HCT116 (cell line): ENCODE measurements at regions not wholly inside any gene's neighbourhood (a gene's known extent, or its start where the extent isn't known, plus 50 kb on each side); places are given as distances from the start of the nearest gene placed in this dataset.

Source experiments
- ATAC-seq: fragments of 200-7000 bp; cut with Tn5 transposase; 2 replicates; pipeline ENCODE4 v1.9.1; 2020; ENCODE audit warnings: mild to moderate bottlenecking, moderate library complexity
- BruUV-seq: library from RNA; stranded (reverse); fragments of 400-500 nt; replicated peaks from 2 replicates; lab custom pipeline; 2021; lab: Mats Ljungman, UMichigan
- CTCF ChIA-PET: fragments of 300-600 bp; sonication (Branson Sonifier 250); formaldehyde crosslinking; loops from one replicate; lab custom pipeline; 2021; ENCODE audit warnings: antibody characterized with exemption; lab: Charles Lee
- POLR2A ChIA-PET: fragments of 300-600, 350-600 bp; sonication (Branson Sonifier 250); formaldehyde crosslinking; loops from one replicate; lab custom pipeline; 2021; ENCODE audit warnings: antibody characterized with exemption; lab: Charles Lee
- RAD21 ChIA-PET, 2 experiments: fragments of 300-600 bp; sonication (Branson Sonifier 250); formaldehyde crosslinking; loops; one replicate each; lab custom pipeline; 2023; ENCODE audit warnings: low total read pairs in 2 of 2; ENCODE audit not compliant: uncharacterized antibody in 2 of 2, unreplicated experiment in 2 of 2, low non-redundant PET in 1 of 2; lab: Charles Lee
- DNase-seq: peaks from one replicate; pipeline ENCODE4 v3.0.0-alpha.2; 2010; ENCODE audit warnings: low read depth, low spot score
- H2AFZ ChIP-seq: fragments of 200-600 bp; shearing (Covaris generic), sonication (generic); 2 replicates; pipeline ENCODE4 v1.6.1; 2017; ENCODE audit warnings: low read depth, mixed run types, mixed read lengths, antibody characterized with exemption, low read length; ENCODE audit not compliant: poor library complexity, severe bottlenecking
- H3K27ac ChIP-seq: 2 replicates; pipeline ENCODE4 v1.5.1; 2012; ENCODE audit warnings: low read depth, low read length
- H3K27me3 ChIP-seq: fragments of 200-600 bp; sonication (generic); 2 replicates; pipeline ENCODE4 v1.6.1; 2016; ENCODE audit warnings: mixed run types, low read length, mixed read lengths; ENCODE audit not compliant: insufficient read depth
- H3K36me3 ChIP-seq, 2 experiments: fragments of 200-500 bp in 1 of 2; fragments of 200-600 bp in 1 of 2; sonication (Bioruptor generic) in 1 of 2; sonication (generic) in 1 of 2; 2 replicates each; pipeline versions ENCODE4 v1.5.1 to v1.6.1; 2014 to 2016; ENCODE audit warnings: low read length in 2 of 2, inconsistent platforms in 1 of 2, mixed read lengths in 1 of 2, mixed run types in 1 of 2; ENCODE audit not compliant: insufficient read depth in 2 of 2, control insufficient read depth in 1 of 2
- H3K4me1 ChIP-seq, 2 experiments: fragments of 200-600 bp in 1 of 2; sonication (generic) in 1 of 2; 2 replicates each; pipeline versions ENCODE4 v1.5.1 to v1.6.1; 2012 to 2017; ENCODE audit warnings: low read length in 2 of 2, inconsistent platforms in 1 of 2, mild to moderate bottlenecking in 1 of 2, mixed read lengths in 1 of 2, mixed run types in 1 of 2, moderate library complexity in 1 of 2; ENCODE audit not compliant: insufficient read depth in 2 of 2, control insufficient read depth in 1 of 2
- H3K4me2 ChIP-seq: fragments of 200-600 bp; sonication (generic); 2 replicates; pipeline ENCODE4 v1.6.1; 2017; ENCODE audit warnings: mixed run types, low read length, mixed read lengths
- H3K4me3 ChIP-seq, 2 experiments: fragments of 200-600 bp in 1 of 2; sonication (generic) in 1 of 2; replicated peaks in 1 of 2; 2 replicates each; pipeline ENCODE4 v1.5.1; 2011 to 2016; ENCODE audit warnings: low read length in 2 of 2, control low read depth in 1 of 2, low read depth in 1 of 2, mild to moderate bottlenecking in 1 of 2, mixed read lengths in 1 of 2, mixed run types in 1 of 2
- H3K79me2 ChIP-seq: fragments of 200-600 bp; sonication (generic); 2 replicates; pipeline ENCODE4 v1.6.1; 2017; ENCODE audit warnings: mild to moderate bottlenecking, mixed run types, low read length, moderate library complexity, mixed read lengths; ENCODE audit not compliant: insufficient read depth
- H3K9ac ChIP-seq: fragments of 200-600 bp; sonication (generic); 2 replicates; pipeline ENCODE4 v1.6.1; 2016; ENCODE audit warnings: low read length, mixed read lengths
- H3K9me2 ChIP-seq: fragments of 200-600 bp; sonication (generic), shearing (Covaris generic); 2 replicates; pipeline ENCODE4 v1.6.1; 2017; ENCODE audit warnings: mixed run types, mild to moderate bottlenecking, moderate library complexity; ENCODE audit not compliant: insufficient read depth
- H3K9me3 ChIP-seq, 2 experiments: fragments of 200-500 bp in 1 of 2; fragments of 200-600 bp in 1 of 2; sonication (Bioruptor generic) in 1 of 2; sonication (generic) in 1 of 2; 2 replicates each; pipeline ENCODE4 v1.6.1; 2014 to 2017; ENCODE audit warnings: low read length in 2 of 2, mixed read lengths in 2 of 2, inconsistent platforms in 1 of 2, low read depth in 1 of 2, mild to moderate bottlenecking in 1 of 2, mixed run types in 1 of 2, moderate library complexity in 1 of 2; ENCODE audit not compliant: control insufficient read depth in 1 of 2, insufficient read depth in 1 of 2
- H4K20me1 ChIP-seq: fragments of 200-600 bp; sonication (generic), shearing (Covaris generic); 2 replicates; pipeline ENCODE4 v1.6.1; 2017; ENCODE audit warnings: mixed run types, mild to moderate bottlenecking, moderate library complexity; ENCODE audit not compliant: insufficient read depth
- CBX3 ChIP-seq: IDR thresholded peaks from 2 replicates; pipeline ENCODE4 v1.6.1; 2012; ENCODE audit warnings: low read depth
- EZH2phosphoT487 ChIP-seq: fragments of 200-600 bp; IDR thresholded peaks from 2 replicates; pipeline ENCODE4 v1.6.1; 2018; ENCODE audit warnings: antibody characterized with exemption, borderline replicate concordance
- FOSL1 ChIP-seq: IDR thresholded peaks from 2 replicates; pipeline ENCODE4 v1.6.1; 2012; ENCODE audit warnings: low read depth
- JUND ChIP-seq: IDR thresholded peaks from 2 replicates; pipeline ENCODE4 v1.6.1; 2012
- POLR2A ChIP-seq: IDR thresholded peaks from 2 replicates; pipeline ENCODE4 v1.7.0; 2011; ENCODE audit warnings: borderline replicate concordance; ENCODE audit not compliant: insufficient read depth, insufficient read length; ENCODE audit errors: extremely low read depth
- POLR2AphosphoS5 ChIP-seq: IDR thresholded peaks from 2 replicates; pipeline ENCODE4 v1.6.1; 2011; ENCODE audit warnings: mild to moderate bottlenecking, low read depth, low read length, moderate library complexity
- SP1 ChIP-seq: IDR thresholded peaks from 2 replicates; pipeline ENCODE4 v1.6.1; 2012; ENCODE audit warnings: low read depth
- YY1 ChIP-seq: IDR thresholded peaks from 2 replicates; pipeline ENCODE4 v1.6.1; 2011; ENCODE audit warnings: low read length, low read depth, moderate library complexity, mild to moderate bottlenecking; ENCODE audit not compliant: insufficient replicate concordance; ENCODE audit errors: extremely low read depth
- ZFX ChIP-seq: fragments of 450-650 bp; IDR thresholded peaks from 2 replicates; pipeline ENCODE4 v1.6.1; 2017
- intact Hi-C: fragments of 100-400 bp; cut with micrococcal nuclease; formaldehyde crosslinking; loops from 2 replicates; pipeline ENCODE4 v1.10.0; 2022
- TF ChIP-seq, protein P1 (sequence below): IDR thresholded peaks from 2 replicates; pipeline ENCODE4 v1.6.1; 2012; ENCODE audit warnings: low read depth
- TF ChIP-seq, protein P2 (sequence below): IDR thresholded peaks from 2 replicates; pipeline ENCODE4 v1.6.1; 2011; ENCODE audit warnings: mild to moderate bottlenecking, low read length, moderate library complexity; ENCODE audit not compliant: insufficient replicate concordance; ENCODE audit errors: extremely low read depth

DNA sequence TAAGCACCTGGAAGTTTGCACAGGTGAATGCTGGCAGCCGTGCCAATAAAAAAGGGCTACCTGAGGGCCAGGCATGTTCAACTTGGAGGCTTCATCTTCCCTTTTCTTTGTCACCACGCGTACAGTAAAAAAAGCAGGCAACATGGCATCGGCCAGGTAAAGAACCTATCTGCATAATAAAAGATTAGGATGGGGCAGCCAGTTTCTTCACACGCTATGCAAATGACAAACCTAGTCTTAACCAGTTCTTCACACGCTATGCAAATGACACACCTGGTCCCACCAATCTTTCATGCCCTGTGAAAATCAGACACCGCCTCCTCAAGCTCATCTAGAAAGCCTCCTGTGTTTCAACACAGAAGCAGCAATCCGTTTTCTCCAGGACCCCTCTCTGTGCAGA, 413.4 kb downstream of the HLX start:
- DNase-seq (no peak), ATAC-seq (no peak)
- ChIA-PET POLR2A (no interaction called here), RAD21 (no interaction called here), CTCF (no interaction called here)
- H3K9me3 ChIP-seq = no peaks in the 10 kb centered on the region
- no peak overlapping the region for H3K9ac ChIP-seq
- H3K36me3 ChIP-seq = no peaks in the 10 kb centered on the region
- no peak overlapping the region for H3K4me3 ChIP-seq
- H3K9me2 ChIP-seq = no peaks in the 10 kb centered on the region
- TF ChIP-seq POLR2A = no peak
- TF ChIP-seq ZFX = no peak
- TF ChIP-seq, protein P1, sequence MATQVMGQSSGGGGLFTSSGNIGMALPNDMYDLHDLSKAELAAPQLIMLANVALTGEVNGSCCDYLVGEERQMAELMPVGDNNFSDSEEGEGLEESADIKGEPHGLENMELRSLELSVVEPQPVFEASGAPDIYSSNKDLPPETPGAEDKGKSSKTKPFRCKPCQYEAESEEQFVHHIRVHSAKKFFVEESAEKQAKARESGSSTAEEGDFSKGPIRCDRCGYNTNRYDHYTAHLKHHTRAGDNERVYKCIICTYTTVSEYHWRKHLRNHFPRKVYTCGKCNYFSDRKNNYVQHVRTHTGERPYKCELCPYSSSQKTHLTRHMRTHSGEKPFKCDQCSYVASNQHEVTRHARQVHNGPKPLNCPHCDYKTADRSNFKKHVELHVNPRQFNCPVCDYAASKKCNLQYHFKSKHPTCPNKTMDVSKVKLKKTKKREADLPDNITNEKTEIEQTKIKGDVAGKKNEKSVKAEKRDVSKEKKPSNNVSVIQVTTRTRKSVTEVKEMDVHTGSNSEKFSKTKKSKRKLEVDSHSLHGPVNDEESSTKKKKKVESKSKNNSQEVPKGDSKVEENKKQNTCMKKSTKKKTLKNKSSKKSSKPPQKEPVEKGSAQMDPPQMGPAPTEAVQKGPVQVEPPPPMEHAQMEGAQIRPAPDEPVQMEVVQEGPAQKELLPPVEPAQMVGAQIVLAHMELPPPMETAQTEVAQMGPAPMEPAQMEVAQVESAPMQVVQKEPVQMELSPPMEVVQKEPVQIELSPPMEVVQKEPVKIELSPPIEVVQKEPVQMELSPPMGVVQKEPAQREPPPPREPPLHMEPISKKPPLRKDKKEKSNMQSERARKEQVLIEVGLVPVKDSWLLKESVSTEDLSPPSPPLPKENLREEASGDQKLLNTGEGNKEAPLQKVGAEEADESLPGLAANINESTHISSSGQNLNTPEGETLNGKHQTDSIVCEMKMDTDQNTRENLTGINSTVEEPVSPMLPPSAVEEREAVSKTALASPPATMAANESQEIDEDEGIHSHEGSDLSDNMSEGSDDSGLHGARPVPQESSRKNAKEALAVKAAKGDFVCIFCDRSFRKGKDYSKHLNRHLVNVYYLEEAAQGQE = no peak
- no peak for TF ChIP-seq YY1
- TF ChIP-seq SP1 = no peak
- H2AFZ ChIP-seq = no peak overlapping the region
- H3K4me2 ChIP-seq = no peak overlapping the region
- H3K4me1 ChIP-seq = no peaks in the 10 kb centered on the region
- no peaks in the 10 kb centered on the region for H3K79me2 ChIP-seq
- H3K27me3 ChIP-seq = no peaks in the 10 kb centered on the region
- H3K27ac ChIP-seq = no peak overlapping the region
- no peaks in the 10 kb centered on the region for H4K20me1 ChIP-seq
- BruUV-seq = no TSS peak
- intact Hi-C loops = no loop called here

DNA sequence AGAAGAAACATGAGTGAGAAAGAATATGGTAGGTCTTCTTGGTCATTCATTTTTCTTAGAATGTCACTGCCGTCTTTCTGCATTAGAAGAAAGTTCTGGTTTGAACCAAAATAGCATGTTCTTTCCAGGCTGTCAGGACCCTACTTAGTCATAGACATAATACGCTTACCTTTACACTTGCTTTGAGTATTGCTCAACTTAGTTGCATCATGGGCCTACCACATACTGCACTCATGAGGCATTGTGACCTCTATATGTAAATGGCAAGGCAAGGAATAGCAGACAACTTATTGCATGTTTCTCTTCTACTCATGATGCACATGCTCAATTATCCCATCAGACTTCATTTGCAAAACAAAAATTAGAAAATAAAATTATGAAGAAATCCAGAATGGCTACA, 415.0 kb downstream of the HLX start:
- Histone ChIP-seq H3K27ac (no peak overlapping the region), H3K79me2 (no peaks in the 10 kb centered on the region), H3K4me3 (no peak overlapping the region), H3K27me3 (no peaks in the 10 kb centered on the region), H2AFZ (no peak overlapping the region), H3K9ac (no peak overlapping the region), H3K9me2 (no peaks in the 10 kb centered on the region), H3K9me3 (no peaks in the 10 kb centered on the region), H4K20me1 (no peaks in the 10 kb centered on the region), H3K4me1 (no peaks in the 10 kb centered on the region), H3K36me3 (no peaks in the 10 kb centered on the region), H3K4me2 (no peak overlapping the region)
- CTCF ChIA-PET = no interaction called here
- intact Hi-C loops = no loop called here
- RAD21 ChIA-PET = no interaction called here
- POLR2A ChIA-PET = no interaction called here
- ATAC-seq (no peak), DNase-seq (no peak)
- BruUV-seq = no TSS peak
- TF ChIP-seq EZH2phosphoT487 = no peak
- no peak for TF ChIP-seq FOSL1
- TF ChIP-seq, protein P1 = no peak
- no peak for TF ChIP-seq CBX3
- no peak for TF ChIP-seq ZFX
- TF ChIP-seq, protein P2, sequence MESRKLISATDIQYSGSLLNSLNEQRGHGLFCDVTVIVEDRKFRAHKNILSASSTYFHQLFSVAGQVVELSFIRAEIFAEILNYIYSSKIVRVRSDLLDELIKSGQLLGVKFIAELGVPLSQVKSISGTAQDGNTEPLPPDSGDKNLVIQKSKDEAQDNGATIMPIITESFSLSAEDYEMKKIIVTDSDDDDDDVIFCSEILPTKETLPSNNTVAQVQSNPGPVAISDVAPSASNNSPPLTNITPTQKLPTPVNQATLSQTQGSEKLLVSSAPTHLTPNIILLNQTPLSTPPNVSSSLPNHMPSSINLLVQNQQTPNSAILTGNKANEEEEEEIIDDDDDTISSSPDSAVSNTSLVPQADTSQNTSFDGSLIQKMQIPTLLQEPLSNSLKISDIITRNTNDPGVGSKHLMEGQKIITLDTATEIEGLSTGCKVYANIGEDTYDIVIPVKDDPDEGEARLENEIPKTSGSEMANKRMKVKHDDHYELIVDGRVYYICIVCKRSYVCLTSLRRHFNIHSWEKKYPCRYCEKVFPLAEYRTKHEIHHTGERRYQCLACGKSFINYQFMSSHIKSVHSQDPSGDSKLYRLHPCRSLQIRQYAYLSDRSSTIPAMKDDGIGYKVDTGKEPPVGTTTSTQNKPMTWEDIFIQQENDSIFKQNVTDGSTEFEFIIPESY = no peak
- TF ChIP-seq JUND = no peak
- no peak for TF ChIP-seq YY1
- TF ChIP-seq POLR2AphosphoS5 = no peak
